ENCODE measurements at regions not wholly inside any gene's neighbourhood (a gene's known extent, or its start where the extent isn't known, plus 50 kb on each side); places are given as distances from the start of the nearest gene placed in this dataset.
A peak's percentile ranks its signal among the peaks of the same experiment; 100 is the strongest.

GRCh38 chr13:50577806-50578205 lies 265.7 kb downstream of the DLEU7 start:
- DNase-seq (ENCODE audit: low spot score) = no peak

DNA sequence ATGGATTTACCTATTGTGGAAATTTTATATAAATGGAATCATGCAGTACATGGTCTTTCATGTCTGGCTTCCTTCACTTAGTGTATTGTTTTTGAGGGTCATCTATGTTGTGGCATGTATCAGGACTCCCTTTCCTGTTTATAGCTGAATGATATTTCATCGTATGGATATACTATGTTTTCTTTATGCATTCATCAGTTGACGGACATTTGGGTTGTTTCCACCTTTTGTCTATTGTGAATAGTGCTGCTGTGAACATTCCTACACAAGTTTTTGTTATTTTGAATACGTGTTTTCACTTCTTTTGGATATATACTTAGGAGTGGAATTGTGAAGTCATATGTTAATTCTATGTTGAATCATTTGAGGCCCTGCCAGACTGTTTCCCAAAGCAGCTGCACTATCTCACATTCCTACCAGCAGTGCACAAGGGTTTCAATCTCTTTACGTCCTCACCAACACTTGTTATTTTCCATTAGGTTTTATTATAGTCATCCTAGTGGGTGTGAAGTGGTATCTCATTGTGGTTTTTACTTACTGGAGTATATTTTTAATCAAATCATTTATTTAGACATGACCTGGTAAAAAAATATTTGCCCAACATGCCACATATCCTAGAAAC lies 262.7 kb downstream of the DLEU7 start:
- DNase-seq (ENCODE audit: low spot score) = no peak

DNA sequence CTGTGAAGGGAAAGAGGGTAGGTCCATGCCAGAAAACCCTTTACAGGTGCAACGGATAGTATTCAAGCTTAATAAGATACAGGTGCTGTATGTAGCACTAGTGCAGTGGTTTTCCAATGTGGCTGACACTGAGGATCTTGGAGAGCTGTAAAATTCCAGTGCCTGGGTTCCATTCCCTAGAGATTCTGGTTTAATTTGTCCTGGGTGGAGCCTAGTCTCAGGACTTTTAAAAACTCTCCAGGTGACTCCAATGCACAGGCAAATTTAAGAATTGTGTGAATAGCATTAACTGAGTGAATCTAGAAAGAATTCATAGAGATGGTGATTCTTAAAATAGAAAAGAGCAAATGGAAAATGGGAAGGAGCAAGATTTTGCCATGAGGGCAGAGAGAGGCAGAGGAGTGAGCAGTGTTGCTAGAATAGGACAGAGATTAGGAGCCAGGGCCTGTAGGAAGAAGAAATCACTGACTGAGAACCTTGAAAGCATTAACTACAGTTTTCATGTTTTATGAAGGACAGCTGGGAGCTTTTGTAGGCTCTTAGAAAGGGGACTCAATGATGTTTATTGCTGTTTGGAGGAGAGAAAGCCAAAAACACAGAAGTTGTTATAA lies 261.8 kb downstream of the DLEU7 start:
- no peak for DNase-seq (ENCODE audit: low spot score)

DNA sequence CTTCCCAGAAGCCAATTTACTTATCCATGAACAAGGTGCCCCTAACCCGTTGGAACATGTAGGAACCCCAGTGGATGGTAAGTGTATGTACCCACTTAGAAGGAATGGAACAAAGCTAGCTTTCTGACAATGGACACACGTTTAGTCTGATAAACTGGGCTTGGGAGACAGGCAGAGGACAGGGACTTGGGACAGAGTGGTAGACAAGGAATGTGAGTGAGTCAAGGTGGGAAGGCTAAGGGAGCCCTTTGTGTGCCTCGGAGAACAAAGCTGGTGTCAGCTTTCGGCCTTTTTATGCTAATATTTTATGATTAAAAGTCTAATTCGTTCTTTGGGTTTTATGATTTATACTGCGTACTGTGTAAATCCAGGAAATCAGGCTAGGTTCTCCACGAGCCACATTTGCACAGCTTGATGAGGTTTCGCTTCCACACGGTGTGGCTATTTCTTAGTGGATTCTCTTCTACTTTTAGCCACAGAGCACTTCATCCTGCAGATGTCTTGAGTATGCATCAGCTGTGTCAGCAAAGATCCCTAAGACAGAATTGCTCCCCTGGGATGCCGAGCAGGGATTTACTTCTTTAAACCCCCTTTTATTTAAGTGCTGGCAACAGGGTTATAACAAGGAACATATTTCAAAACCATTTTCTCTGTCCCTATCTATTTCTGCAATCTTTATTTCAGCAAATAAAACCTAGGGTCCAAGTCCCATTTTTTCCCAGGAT lies 258.5 kb downstream of the DLEU7 start:
- DNase-seq (ENCODE audit: low spot score) = no peak

GRCh38 chr13:50585674-50586413 lies 257.6 kb downstream of the DLEU7 start:
- no peak for DNase-seq (ENCODE audit: low spot score)

DNA sequence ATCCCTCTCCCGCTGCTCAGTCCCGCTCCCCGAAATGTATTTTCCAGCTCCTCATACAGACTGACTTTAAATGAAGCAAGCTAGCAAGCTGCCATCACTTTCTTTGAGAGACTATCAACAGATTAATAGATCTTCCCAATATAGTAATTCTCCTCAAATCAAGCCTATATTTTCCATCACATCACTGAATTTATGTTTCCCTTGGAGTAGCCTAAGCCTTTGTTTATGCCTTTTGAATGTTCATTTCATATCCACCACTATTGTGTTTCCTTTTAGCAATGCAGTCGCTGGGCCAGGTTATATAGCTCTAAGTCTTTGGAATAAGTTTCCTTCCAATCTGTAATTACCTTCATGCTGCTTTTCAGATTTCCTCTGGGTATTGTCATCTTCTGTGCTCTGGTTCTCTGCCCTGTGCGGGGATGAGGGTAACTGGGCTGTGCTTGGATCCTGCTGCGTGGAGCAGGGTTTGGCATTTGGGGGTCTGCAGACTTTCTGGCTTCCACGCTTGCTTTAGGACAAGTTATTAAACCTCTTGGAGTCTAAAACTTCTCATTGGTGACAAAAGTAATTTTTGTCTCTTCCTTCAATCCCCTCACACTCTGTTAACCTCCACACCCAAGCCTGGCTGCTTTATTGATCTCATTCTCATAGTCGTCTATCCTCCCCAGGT lies 256.9 kb downstream of the DLEU7 start:
- no peak for DNase-seq (ENCODE audit: low spot score)

GRCh38 chr13:50587115-50587514 lies 256.4 kb downstream of the DLEU7 start:
- no peak for DNase-seq (ENCODE audit: low spot score)

DNA sequence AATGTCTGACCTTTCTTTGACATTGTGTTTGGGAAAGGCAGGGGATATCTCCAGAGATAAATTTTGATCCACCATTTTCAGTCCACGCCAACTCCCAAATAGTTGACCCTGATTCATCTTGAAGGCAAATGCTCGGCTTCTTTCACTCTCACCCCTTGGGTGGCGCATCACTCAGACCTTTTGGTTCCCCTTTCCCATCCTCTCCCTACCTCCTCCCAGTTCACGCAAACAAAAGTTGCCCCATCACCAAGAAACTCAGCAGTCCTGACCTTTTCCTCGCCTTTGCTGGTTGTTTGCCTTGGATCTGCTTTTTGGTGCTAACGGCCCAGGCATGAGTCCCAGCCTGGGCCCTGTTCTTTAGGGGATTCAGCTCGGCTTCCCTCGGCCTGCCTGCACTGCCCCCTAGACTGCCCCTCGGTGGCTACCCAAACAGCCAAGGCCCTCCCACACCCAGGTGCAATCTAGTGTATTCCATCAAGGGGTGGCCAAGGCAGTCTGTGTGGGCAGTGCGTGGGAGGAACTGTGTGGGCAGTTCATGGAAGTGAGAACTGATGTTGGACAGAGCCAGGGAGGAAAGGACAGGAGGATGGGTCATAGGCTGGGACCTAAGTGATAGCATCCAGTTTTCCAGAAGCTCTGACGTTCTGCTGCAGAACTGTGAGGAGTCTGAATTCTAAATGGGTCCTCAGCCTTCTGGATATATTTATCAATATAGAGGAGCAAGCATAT lies 255.7 kb downstream of the DLEU7 start:
- DNase-seq (ENCODE audit: low spot score) = no peak

- DNase-seq (ENCODE audit: low spot score) = no peak
Measured at GRCh38 chr13:50588491-50589130, 254.9 kb downstream of the DLEU7 start.

DNA sequence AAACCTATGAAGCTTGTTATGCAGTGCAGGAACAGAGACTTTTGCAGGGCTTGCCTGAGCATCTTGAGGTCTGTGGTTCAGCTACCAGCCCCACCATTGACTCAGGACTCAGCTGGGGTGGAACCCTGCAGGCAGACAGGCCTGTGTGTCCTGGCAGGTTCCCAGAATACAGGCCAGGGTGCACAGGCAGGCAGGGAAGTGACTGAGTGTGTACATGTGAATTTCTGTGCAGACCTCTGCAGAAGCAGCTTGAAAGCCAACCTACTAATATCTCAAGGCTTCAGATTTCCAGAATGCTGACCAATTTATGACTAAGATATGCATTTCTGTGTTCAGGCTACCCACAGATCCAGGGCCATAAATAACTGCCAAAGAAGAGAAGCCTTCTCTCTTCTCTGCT lies 254.4 kb downstream of the DLEU7 start:
- no peak for DNase-seq (ENCODE audit: low spot score)

DNA sequence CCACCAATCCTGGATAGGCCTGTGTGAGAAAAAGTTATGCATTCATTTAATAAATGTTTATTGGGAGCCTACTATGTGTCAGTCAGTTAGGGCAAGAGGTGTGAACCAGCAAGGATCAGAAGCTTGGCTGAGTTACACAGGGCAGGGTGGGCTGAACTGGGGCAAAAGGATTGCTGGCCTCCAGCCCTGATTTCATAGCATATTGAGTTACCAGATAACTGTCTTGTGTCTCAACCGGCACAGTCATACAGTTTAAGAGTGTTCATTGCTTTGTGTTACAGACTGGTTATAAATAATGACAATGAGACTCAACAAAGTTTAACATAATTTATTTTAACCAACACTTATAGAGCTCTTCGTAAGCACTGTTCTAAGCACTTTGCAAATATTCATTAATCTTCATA lies 253.8 kb downstream of the DLEU7 start:
- DNase-seq (ENCODE audit: low spot score) = no peak

DNA sequence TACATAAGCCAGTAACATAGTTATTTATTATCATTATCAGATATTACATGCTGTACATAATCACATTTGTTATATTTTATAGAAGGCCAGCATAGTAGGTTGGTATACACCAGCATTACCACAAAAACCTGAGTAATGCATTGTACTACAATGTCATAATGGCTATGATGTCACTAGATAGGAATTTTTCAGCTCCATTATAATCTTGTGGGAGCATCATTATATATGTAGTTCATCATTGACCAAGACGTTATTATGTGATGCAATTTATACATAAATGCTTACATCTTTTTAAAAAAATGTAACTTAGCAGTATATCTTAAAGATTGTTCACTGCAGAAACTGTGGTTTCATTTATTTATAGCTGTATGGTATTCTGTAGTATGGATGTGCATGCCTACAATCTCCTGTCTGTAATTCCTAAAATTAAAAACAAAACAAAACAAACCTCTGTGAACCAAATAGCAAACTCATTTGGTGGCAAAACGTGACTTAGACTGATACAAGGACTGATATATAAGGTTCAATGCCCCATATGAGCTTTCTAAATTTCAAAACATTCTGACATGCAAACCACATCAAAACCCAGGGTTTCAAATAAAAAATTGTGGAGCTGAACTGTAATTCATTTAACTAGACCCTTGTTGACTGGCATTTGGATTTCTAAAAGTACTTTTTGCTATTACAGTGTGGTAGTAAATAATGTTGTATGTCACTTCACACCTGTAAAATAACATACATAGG lies 250.9 kb downstream of the DLEU7 start:
- DNase-seq (ENCODE audit: low spot score) = peak; percentile 69

- DNase-seq (ENCODE audit: low spot score) = no peak
Measured at GRCh38 chr13:50593207-50593606, 250.3 kb downstream of the DLEU7 start.

- DNase-seq (ENCODE audit: low spot score) = no peak
Measured at GRCh38 chr13:50594276-50595051, 249.0 kb downstream of the DLEU7 start.

DNA sequence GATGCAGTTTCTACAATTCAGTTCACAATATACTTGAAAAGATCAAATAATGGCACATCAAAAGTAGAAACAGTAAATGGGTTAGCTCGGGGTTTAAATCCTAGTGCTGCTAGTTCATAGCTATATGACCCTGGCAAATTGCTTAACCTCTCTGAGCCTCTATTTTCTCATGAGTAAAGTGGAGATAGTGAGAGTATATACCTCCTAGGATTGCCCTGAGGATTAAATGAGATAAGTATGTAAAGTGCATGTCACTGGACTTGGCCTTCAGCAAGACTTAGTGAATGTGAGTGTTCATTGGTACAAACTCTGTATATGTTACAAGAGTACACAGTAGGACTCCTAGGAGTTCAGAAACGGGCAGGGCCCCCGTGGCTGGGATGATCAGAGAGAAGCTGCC lies 248.3 kb downstream of the DLEU7 start:
- no peak for DNase-seq (ENCODE audit: low spot score)

DNA sequence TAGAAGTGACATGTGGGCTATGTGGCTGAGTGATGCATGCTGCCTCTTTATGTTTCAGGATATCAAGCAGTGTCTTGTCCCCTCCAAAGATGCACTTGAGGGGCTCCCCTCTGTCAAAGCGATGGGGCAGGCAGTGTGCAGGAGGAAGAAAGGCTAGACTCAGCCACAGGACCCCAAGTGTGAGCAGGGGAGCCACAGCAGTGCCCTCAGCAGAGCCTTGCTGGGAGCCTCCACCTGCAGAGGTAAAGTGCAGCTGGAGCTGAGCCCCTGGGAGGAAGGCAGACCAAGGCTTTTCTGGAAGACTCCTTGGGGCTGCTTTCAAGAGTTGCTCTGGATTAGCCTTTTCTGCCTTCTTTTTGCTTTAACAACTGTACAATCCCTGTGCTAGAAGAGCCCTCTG lies 247.3 kb downstream of the DLEU7 start:
- DNase-seq (ENCODE audit: low spot score) = no peak

- DNase-seq (ENCODE audit: low spot score) = no peak
Measured at GRCh38 chr13:50596776-50597203, 246.7 kb downstream of the DLEU7 start.

GRCh38 chr13:50598338-50598737 lies 245.2 kb downstream of the DLEU7 start:
- no peak for DNase-seq (ENCODE audit: low spot score)

- DNase-seq (ENCODE audit: low spot score) = no peak
Measured at GRCh38 chr13:50599046-50599445, 244.4 kb downstream of the DLEU7 start.

- no peak for DNase-seq (ENCODE audit: low spot score)
Measured at GRCh38 chr13:50599927-50600326, 243.6 kb downstream of the DLEU7 start.
